NCI-H2227 (cell line): ENCODE measurements at regions not wholly inside any gene's neighbourhood (a gene's known extent, or its start where the extent isn't known, plus 50 kb on each side); places are given as distances from the start of the nearest gene placed in this dataset.
A peak's percentile ranks its signal among the peaks of the same experiment; 100 is the strongest.
"Not testable (repeated sequence)": the region's sequence is repeated elsewhere in the genome, so short reads cannot be mapped to it uniquely, and the experiment has no call there.

Experiments
- DNase-seq: peaks from one replicate; lab custom pipeline; 2025; ENCODE audit not compliant: unreplicated experiment; lab: John Stamatoyannopoulos, UW

- DNase-seq = not testable (repeated sequence)
These were observed 58.7 kb downstream of the POU5F2 start for GRCh38 chr5:93682471-93683404.

DNA sequence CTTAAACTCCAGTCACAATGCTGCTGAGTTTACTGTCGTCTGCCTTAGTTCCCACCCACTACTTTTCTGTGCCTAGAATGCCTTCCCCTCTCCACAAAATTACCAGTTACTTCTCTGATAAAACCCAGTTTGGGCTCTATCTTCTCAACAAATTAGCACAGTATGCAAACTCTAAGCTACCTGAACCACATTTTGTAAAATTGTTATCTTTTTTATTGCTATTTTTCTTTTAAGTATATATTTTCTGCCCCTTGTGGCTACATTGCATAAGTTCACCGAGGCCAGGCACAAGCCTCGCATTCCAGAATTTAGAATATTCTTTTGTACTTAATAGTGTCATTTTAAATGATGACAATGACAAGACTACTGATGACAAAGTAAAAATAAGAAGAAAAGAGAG lies 60.0 kb downstream of the POU5F2 start:
- DNase-seq = no peak

DNA sequence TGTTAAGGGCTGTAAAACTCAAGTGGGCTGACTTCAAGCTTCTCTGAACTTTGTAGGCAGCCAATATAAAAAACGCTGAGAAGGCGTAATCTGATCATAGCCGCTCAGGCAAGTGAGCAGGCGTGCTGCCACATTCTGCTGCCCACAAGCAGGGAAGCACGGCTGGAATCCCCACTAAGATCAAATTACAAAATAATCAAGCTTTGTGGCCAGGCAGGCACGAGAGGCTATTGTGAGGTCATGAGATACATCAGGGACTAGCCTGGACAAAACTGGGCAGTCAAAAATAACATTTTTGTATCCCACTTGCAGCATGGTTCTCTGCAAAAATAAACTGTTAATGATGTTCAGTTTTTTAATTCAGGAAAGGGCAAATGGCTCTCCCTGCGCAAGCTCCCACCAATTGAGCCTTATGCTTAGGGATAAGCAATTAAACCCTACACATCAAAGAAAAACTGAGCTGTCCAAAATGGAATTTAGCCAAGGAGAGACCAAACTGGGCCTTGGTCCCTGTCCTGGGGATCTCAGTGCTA lies 64.0 kb downstream of the POU5F2 start:
- peak; percentile 54 for DNase-seq

DNA sequence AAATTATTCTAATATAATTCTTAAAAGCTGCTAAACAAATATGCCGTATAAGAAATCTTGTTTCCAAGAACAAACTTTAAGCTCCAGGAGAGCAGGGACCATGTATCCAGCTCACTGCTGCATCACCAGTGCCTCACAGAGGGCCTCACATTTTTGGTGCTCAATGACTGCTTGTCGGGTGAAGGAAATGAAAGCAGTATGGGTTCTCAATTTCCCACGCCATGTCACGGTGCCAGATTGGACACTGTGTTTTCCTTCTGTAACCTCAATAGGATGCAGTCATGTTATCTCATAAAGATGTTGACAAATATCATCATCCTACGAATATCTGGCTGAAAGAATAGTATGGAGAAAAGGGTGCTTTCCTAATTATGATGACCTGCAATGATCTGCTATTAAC lies 64.7 kb downstream of the POU5F2 start:
- no peak for DNase-seq

GRCh38 chr5:93675460-93676450 lies 65.6 kb downstream of the POU5F2 start:
- no peak for DNase-seq

DNA sequence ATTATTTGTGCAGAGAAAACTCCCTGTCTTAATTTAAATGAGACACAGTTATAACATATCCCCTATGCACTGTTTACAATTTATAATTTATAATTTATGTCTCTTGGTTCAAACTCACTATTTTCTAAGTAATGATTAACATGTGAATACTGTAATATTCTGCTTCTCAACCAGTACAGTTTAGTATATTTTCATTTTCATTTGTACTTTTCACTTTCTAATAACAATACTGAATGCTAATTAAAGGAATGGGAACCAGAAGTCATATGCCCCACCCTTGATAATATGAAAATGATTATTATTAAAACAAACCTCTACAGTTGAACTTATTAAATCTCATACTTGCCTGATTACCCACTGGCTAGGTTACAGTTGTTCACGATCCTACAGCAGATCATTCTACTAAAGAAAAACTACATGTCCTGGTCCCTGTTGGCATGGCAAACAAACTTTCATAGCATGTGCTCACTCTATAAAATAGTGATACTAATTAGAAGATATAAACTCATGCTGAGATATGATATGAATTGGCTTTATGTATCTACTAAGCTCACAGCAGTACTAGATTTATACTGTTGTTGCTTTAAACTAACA lies 66.4 kb downstream of the POU5F2 start:
- no peak for DNase-seq

DNA sequence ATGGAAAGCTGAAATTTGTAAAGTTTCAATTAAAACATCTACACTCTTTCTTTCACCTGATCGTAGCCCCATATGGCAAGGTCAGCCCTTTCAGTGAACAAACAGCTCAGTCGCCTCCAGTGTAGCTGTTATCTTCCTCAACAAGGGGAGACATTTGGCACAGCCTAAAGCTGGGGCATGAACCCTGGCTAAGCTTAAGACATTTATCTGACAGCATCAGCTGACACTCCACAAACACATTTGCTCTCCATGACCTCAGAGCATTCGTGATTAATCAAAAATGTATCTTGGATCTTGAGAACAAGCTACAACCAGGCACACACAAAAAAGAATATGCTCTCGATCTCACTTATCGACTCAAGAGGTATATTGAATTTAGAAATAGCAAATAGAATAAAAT lies 67.3 kb downstream of the POU5F2 start:
- no peak for DNase-seq

- peak; percentile 11 for DNase-seq
These were observed 68.0 kb downstream of the POU5F2 start for GRCh38 chr5:93673316-93673954.

GRCh38 chr5:93665648-93666047 lies 75.8 kb downstream of the POU5F2 start:
- DNase-seq = no peak

GRCh38 chr5:93660677-93661076 lies 77.7 kb downstream of the NR2F1 start:
- DNase-seq = no peak

GRCh38 chr5:93658044-93658443 lies 75.0 kb downstream of the NR2F1 start:
- DNase-seq = no peak

- DNase-seq = no peak
These were observed 71.7 kb downstream of the NR2F1 start for GRCh38 chr5:93654676-93655075.

DNA sequence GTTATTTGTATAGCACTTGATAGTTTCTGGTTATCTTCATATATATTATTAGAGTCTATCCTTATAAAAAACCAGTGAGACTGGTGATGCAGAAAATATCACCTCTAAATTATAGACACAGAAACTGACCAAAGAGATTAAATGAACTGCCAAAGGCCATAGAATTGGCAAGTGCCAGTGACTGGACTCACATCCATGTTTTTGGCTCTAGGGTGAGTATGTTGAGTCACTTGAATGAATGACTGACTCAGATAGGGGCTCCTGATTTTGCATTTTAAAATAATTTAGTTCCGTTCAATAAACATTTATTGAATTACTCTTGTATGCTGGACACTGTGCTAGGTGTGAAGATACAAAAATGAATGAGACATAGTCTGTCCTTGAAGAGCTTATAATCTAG lies 70.7 kb downstream of the NR2F1 start:
- no peak for DNase-seq

GRCh38 chr5:93649234-93649900 lies 66.3 kb downstream of the NR2F1 start:
- DNase-seq = no peak

DNA sequence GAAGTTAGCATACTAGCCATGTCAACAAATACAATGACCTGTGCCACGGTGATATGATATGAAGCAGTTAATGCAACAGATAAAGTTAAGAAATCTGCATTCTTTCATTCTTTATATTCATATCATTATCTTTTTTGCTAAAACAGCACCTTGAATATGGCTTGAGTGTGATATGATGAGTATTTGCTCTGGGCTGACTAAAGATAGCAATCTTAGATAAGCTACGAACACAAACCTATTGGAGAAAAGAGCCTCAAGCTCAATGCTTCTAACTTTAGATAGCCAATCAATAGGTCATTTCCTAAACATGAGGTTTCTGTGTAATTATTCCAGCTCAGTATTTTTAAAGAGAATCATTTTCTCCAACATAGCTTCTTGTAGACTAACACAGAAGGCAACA lies 61.7 kb downstream of the NR2F1 start:
- DNase-seq = no peak
